GM12801 (cell line): ENCODE measurements at regions not wholly inside any gene's neighbourhood (a gene's known extent, or its start where the extent isn't known, plus 50 kb on each side); places are given as distances from the start of the nearest gene placed in this dataset.

Experiments used
- CTCF ChIP-seq: IDR thresholded peaks from one replicate; pipeline ENCODE4 v1.5.1; 2011; ENCODE audit warnings: control low read depth; ENCODE audit not compliant: insufficient read length; ENCODE audit errors: extremely low read depth

- no peak for TF ChIP-seq CTCF
Observed at GRCh38 chr18:2172881-2173280, 398.4 kb downstream of the METTL4 start.

- no peak for TF ChIP-seq CTCF
Observed at GRCh38 chr18:2173486-2173885, 397.8 kb downstream of the METTL4 start.

- TF ChIP-seq CTCF = no peak
Observed at GRCh38 chr18:2178036-2178435, 393.3 kb downstream of the METTL4 start.

GRCh38 chr18:2179498-2180183, 391.7 kb downstream of the METTL4 start:
- no peak for TF ChIP-seq CTCF

- no peak for TF ChIP-seq CTCF
Observed at GRCh38 chr18:2180586-2180985, 390.7 kb downstream of the METTL4 start.

GRCh38 chr18:2183432-2183831, 387.9 kb downstream of the METTL4 start:
- TF ChIP-seq CTCF = no peak

- TF ChIP-seq CTCF = no peak
Observed at GRCh38 chr18:2186967-2187366, 384.3 kb downstream of the METTL4 start.
